Renal cortex interstitium (tissue), 11 donors: ENCODE measurements at regions not wholly inside any gene's neighbourhood (a gene's known extent, or its start where the extent isn't known, plus 50 kb on each side); places are given as distances from the start of the nearest gene placed in this dataset.

Source experiments
- DNase-seq, 11 donors: peaks; one replicate each; pipeline ENCODE4 v3.0.0-alpha.2; 2013; ENCODE audit warnings: low read depth in 9 of 11, low spot score in 4 of 11; ENCODE audit errors: extremely low read depth in 1 of 11

- DNase-seq = no peak
These were observed 49.7 kb downstream of the GLI2 start for GRCh38 chr2:120785228-120785966.

GRCh38 chr2:120786038-120786960, 50.6 kb downstream of the GLI2 start:
- DNase-seq = no peak

- DNase-seq = no peak
These were observed 51.6 kb downstream of the GLI2 start for GRCh38 chr2:120787111-120787821.

GRCh38 chr2:120787822-120788700, 52.4 kb downstream of the GLI2 start:
- no peak for DNase-seq

GRCh38 chr2:120791243-120791961, 55.7 kb downstream of the GLI2 start:
- no peak for DNase-seq

GRCh38 chr2:120791962-120792297, 56.3 kb downstream of the GLI2 start:
- no peak for DNase-seq

- DNase-seq = no peak
These were observed 58.2 kb downstream of the GLI2 start for GRCh38 chr2:120793682-120794403.

- no peak for DNase-seq
These were observed 59.0 kb downstream of the GLI2 start for GRCh38 chr2:120794716-120795115.

GRCh38 chr2:120796094-120796493, 60.4 kb downstream of the GLI2 start:
- no peak for DNase-seq

- DNase-seq = no peak
These were observed 62.0 kb downstream of the GLI2 start for GRCh38 chr2:120797421-120798221.

GRCh38 chr2:120798567-120799247, 63.0 kb downstream of the GLI2 start:
- no peak for DNase-seq

GRCh38 chr2:120802158-120802557, 66.5 kb downstream of the GLI2 start:
- no peak for DNase-seq

- no peak for DNase-seq
These were observed 67.3 kb downstream of the GLI2 start for GRCh38 chr2:120802867-120803484.

- DNase-seq = no peak
These were observed 68.2 kb downstream of the GLI2 start for GRCh38 chr2:120803764-120804335.

GRCh38 chr2:120804459-120804858, 68.8 kb downstream of the GLI2 start:
- DNase-seq = no peak

GRCh38 chr2:120805011-120805410, 69.3 kb downstream of the GLI2 start:
- no peak for DNase-seq
